ENCODE measurements at regions not wholly inside any gene's neighbourhood (a gene's known extent, or its start where the extent isn't known, plus 50 kb on each side); places are given as distances from the start of the nearest gene placed in this dataset.

- Histone ChIP-seq H4K20me1 (replicated peaks in 1 of 2; ENCODE audit: control insufficient read depth in 1 of 2, insufficient read depth in 2 of 2, low read length in 2 of 2) (no peaks in the 10 kb centered on the region), H3K18ac (ENCODE audit: extremely low read depth, low read length) (no peak overlapping the region), H3K9me3 (ENCODE audit: insufficient read depth in 2 of 2, low read depth in 1 of 2, low read length in 1 of 2) (no peaks in the 10 kb centered on the region; a peak in 1 of 4 replicates), H3K4ac (replicated peaks; ENCODE audit: insufficient read length, low read depth, low read length) (no peak overlapping the region), H2BK120ac (replicated peaks; ENCODE audit: low read depth, low read length) (no peak overlapping the region), H2AK5ac (ENCODE audit: low read depth, low read length) (no peak overlapping the region), H3K4me2 (ENCODE audit: insufficient read depth in 1 of 2, low read depth in 2 of 2, low read length in 2 of 2) (no peak overlapping the region), H4K5ac (ENCODE audit: insufficient read length, low read depth, low read length) (no peak overlapping the region), H2AFZ (ENCODE audit: low read length) (no peak overlapping the region), H3K79me1 (ENCODE audit: low read depth, low read length) (no peaks in the 10 kb centered on the region), H2BK20ac (ENCODE audit: low read length) (no peak overlapping the region), H3K4me3 (ENCODE audit: extremely low read depth in 1 of 4, insufficient read depth in 2 of 4, low read depth in 3 of 4, low read length in 4 of 4) (no peak overlapping the region), H3K79me2 (ENCODE audit: control insufficient read depth in 1 of 2, insufficient read depth in 2 of 2, low read length in 2 of 2) (no peaks in the 10 kb centered on the region), H2BK15ac (ENCODE audit: low read length) (no peak overlapping the region), H3K27me3 (replicated peaks in 1 of 4; ENCODE audit: control insufficient read depth in 3 of 4, extremely low read depth in 1 of 4, insufficient read depth in 3 of 4, low read length in 3 of 4) (no peaks in the 10 kb centered on the region), H3K9ac (replicated peaks in 1 of 4; ENCODE audit: extremely low read depth in 1 of 4, low read depth in 3 of 4, low read length in 3 of 4) (no peak overlapping the region), H3K36me3 (ENCODE audit: control insufficient read depth in 2 of 4, insufficient read depth in 4 of 4, low read length in 3 of 4) (no peaks in the 10 kb centered on the region), H2BK5ac (ENCODE audit: low read depth, low read length) (no peak overlapping the region), H3K27ac (ENCODE audit: low read depth, low read length) (no peak overlapping the region), H4K8ac (ENCODE audit: extremely low read depth, insufficient read depth, low read length) (peak overlapping the region; percentile 74), H3K4me1 (replicated peaks in 1 of 4; ENCODE audit: control insufficient read depth in 3 of 4, insufficient read depth in 4 of 4, low read length in 3 of 4) (no peaks in the 10 kb centered on the region), H3K23me2 (ENCODE audit: low read depth, low read length) (no peaks in the 10 kb centered on the region), H4K91ac (replicated peaks; ENCODE audit: insufficient read length, low read length) (no peak overlapping the region), H3K14ac (ENCODE audit: insufficient read length) (no peak overlapping the region), H3K23ac (ENCODE audit: insufficient read length) (no peak overlapping the region), H3K56ac (replicated peaks; ENCODE audit: insufficient read length, low read depth, low read length) (no peak overlapping the region), H2BK12ac (ENCODE audit: low read depth, low read length) (no peak overlapping the region)
- CTCF ChIA-PET (ENCODE audit: partially characterized antibody): no interaction called here
- FAIRE-seq (no peak), DNase-seq (ENCODE audit: low read depth in 1 of 2, low spot score in 2 of 2) (no peak)
- POLR2A ChIA-PET (ENCODE audit: partially characterized antibody): no interaction called here
- WGBS, 2 experiments (ENCODE audit: extremely low coverage in 1 of 2, insufficient coverage in 1 of 2, insufficient read length in 1 of 2, insufficient replicate concordance in 2 of 2, low coverage in 1 of 2, low lambda C conversion rate in 2 of 2, missing lambda C conversion rate in 1 of 2): 98% methylated on average over 12 of the region's 12 CpGs; no CpG with 5 or more reads in 1 of the 2 experiments
- TF ChIP-seq KDM5A (IDR thresholded peaks at IDR 0.05; ENCODE audit: low read length) (no peak), ASH2L (IDR thresholded peaks at IDR 0.05; ENCODE audit: low read length) (no peak), SUZ12 (IDR thresholded peaks at IDR 0.05; ENCODE audit: low read length) (no peak), NRF1 (IDR thresholded peaks at IDR 0.05; ENCODE audit: low read depth, low read length) (no peak), SRF (IDR thresholded peaks at IDR 0.05; ENCODE audit: low read depth, low read length) (no peak), CREB1 (IDR thresholded peaks at IDR 0.05) (no peak), TEAD4 (IDR thresholded peaks at IDR 0.05; ENCODE audit: low read depth, low read length) (no peak), BACH1 (IDR thresholded peaks at IDR 0.05; ENCODE audit: low read length) (no peak), SIN3A (conservative IDR thresholded peaks at IDR 0.05 in 1 of 2, IDR thresholded peaks at IDR 0.05 in 1 of 2; ENCODE audit: low read depth in 1 of 2, low read length in 2 of 2) (no peak), E2F6 (IDR thresholded peaks at IDR 0.05) (no peak), BCL11A (IDR thresholded peaks at IDR 0.05; ENCODE audit: low read depth in 2 of 2, low read length in 2 of 2) (no peak), EGR1 (IDR thresholded peaks at IDR 0.05; ENCODE audit: borderline replicate concordance, low read depth, low read length) (no peak), CBX8 (IDR thresholded peaks at IDR 0.05; ENCODE audit: borderline replicate concordance, low read depth, low read length) (no peak), SP2 (IDR thresholded peaks at IDR 0.05; ENCODE audit: low read length) (no peak), EP300 (IDR thresholded peaks at IDR 0.05; ENCODE audit: borderline replicate concordance in 1 of 2, low read depth in 2 of 2, low read length in 2 of 2) (no peak)
Observed at GRCh38 chr5:99949969-99950524, 585.1 kb upstream of the FAM174A start.

Data from H1 (cell line).